OCI-LY3 (cell line): ENCODE measurements at regions not wholly inside any gene's neighbourhood (a gene's known extent, or its start where the extent isn't known, plus 50 kb on each side); places are given as distances from the start of the nearest gene placed in this dataset.

ENCODE experiments used
- H2AFZ ChIP-seq: fragments of 200-600, 300-600 bp; shearing (Covaris generic); 2 replicates; pipeline ENCODE4 v1.6.0; 2014; ENCODE audit warnings: antibody characterized with exemption, low read depth, low read length
- H3K27ac ChIP-seq: fragments of 200-600, 300-600 bp; sonication (generic); 2 replicates; pipeline ENCODE4 v1.5.1; 2014; ENCODE audit warnings: mild to moderate bottlenecking, low read length, moderate library complexity, mixed read lengths
- H3K27me3 ChIP-seq: fragments of 200-600, 300-600 bp; sonication (generic); 2 replicates; pipeline ENCODE4 v1.6.1; 2014; ENCODE audit warnings: low read depth, low read length, mixed read lengths
- H3K36me3 ChIP-seq: fragments of 200-600, 300-600 bp; sonication (generic); replicated peaks from 2 replicates; pipeline ENCODE3; 2014; ENCODE audit warnings: low read depth, low read length, mixed read lengths
- H3K4me1 ChIP-seq: fragments of 300-600, 200-600 bp; sonication (generic); 2 replicates; pipeline ENCODE4 v1.6.1; 2014; ENCODE audit warnings: low read length, mixed read lengths
- H3K4me2 ChIP-seq: fragments of 200-600, 300-600 bp; sonication (generic); 2 replicates; pipeline ENCODE4 v1.6.1; 2014; ENCODE audit warnings: low read length, mixed read lengths
- H3K4me3 ChIP-seq: fragments of 300-600, 200-600 bp; sonication (generic); 2 replicates; pipeline ENCODE4 v1.5.1; 2014; ENCODE audit warnings: antibody characterized with exemption, mild to moderate bottlenecking, low read length, moderate library complexity
- H3K79me2 ChIP-seq: fragments of 300-600, 200-600 bp; shearing (Covaris generic); 2 replicates; pipeline ENCODE4 v1.6.1; 2014; ENCODE audit warnings: mild to moderate bottlenecking, low read length, mixed read lengths
- H3K9ac ChIP-seq: fragments of 300-600, 200-600 bp; shearing (Covaris generic); 2 replicates; pipeline ENCODE4 v1.6.0; 2014; ENCODE audit warnings: mild to moderate bottlenecking, low read length, moderate library complexity
- H3K9me3 ChIP-seq: fragments of 200-600, 300-600 bp; shearing (Covaris generic); 2 replicates; pipeline ENCODE4 v1.6.1; 2014; ENCODE audit warnings: low read length, mixed read lengths; ENCODE audit not compliant: insufficient read depth
- H4K20me1 ChIP-seq: fragments of 200-600, 300-600 bp; sonication (generic); 2 replicates; pipeline ENCODE4 v1.6.1; 2016; ENCODE audit warnings: low read length, mixed read lengths; ENCODE audit not compliant: insufficient read depth
- EZH2phosphoT487 ChIP-seq: fragments of 200-600 bp; shearing (Covaris generic); IDR thresholded peaks from 2 replicates; pipeline ENCODE4 v1.6.1; 2018; ENCODE audit warnings: antibody characterized with exemption, mixed run types, low read depth
- TF ChIP-seq, protein P1 (sequence below): fragments of 200-600, 300-600 bp; sonication (generic); IDR thresholded peaks from 2 replicates; pipeline ENCODE4 v1.5.1; 2014; ENCODE audit warnings: antibody characterized with exemption, low read length, low read depth

GRCh38 chr18:44061438-44061837 lies 619.2 kb upstream of the SETBP1 start:
- TF ChIP-seq, protein P1, sequence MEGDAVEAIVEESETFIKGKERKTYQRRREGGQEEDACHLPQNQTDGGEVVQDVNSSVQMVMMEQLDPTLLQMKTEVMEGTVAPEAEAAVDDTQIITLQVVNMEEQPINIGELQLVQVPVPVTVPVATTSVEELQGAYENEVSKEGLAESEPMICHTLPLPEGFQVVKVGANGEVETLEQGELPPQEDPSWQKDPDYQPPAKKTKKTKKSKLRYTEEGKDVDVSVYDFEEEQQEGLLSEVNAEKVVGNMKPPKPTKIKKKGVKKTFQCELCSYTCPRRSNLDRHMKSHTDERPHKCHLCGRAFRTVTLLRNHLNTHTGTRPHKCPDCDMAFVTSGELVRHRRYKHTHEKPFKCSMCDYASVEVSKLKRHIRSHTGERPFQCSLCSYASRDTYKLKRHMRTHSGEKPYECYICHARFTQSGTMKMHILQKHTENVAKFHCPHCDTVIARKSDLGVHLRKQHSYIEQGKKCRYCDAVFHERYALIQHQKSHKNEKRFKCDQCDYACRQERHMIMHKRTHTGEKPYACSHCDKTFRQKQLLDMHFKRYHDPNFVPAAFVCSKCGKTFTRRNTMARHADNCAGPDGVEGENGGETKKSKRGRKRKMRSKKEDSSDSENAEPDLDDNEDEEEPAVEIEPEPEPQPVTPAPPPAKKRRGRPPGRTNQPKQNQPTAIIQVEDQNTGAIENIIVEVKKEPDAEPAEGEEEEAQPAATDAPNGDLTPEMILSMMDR, result no peak
- TF ChIP-seq EZH2phosphoT487, result no peak
- Histone ChIP-seq H3K36me3 (no peaks in the 10 kb centered on the region), H3K79me2 (no peaks in the 10 kb centered on the region), H3K4me2 (no peak overlapping the region), H3K9ac (no peak overlapping the region), H3K4me1 (peaks cover 8% of the 10 kb centered on the region), H2AFZ (no peak overlapping the region), H4K20me1 (no peaks in the 10 kb centered on the region), H3K9me3 (no peaks in the 10 kb centered on the region), H3K27me3 (no peaks in the 10 kb centered on the region), H3K4me3 (no peak overlapping the region), H3K27ac (no peak overlapping the region)

- no peak overlapping the region for H3K27ac ChIP-seq
- H3K4me3 ChIP-seq, result no peak overlapping the region
- H4K20me1 ChIP-seq, result no peaks in the 10 kb centered on the region
- H3K9ac ChIP-seq, result no peak overlapping the region
- H3K9me3 ChIP-seq, result no peaks in the 10 kb centered on the region
- no peaks in the 10 kb centered on the region for H3K36me3 ChIP-seq
- no peak for TF ChIP-seq EZH2phosphoT487
- TF ChIP-seq, protein P1, result no peak
- peaks cover 8% of the 10 kb centered on the region for H3K4me1 ChIP-seq
- no peaks in the 10 kb centered on the region for H3K27me3 ChIP-seq
- no peak overlapping the region for H2AFZ ChIP-seq
- H3K4me2 ChIP-seq, result no peak overlapping the region
- H3K79me2 ChIP-seq, result no peaks in the 10 kb centered on the region
Observed at GRCh38 chr18:44062345-44062744, 618.3 kb upstream of the SETBP1 start.

DNA sequence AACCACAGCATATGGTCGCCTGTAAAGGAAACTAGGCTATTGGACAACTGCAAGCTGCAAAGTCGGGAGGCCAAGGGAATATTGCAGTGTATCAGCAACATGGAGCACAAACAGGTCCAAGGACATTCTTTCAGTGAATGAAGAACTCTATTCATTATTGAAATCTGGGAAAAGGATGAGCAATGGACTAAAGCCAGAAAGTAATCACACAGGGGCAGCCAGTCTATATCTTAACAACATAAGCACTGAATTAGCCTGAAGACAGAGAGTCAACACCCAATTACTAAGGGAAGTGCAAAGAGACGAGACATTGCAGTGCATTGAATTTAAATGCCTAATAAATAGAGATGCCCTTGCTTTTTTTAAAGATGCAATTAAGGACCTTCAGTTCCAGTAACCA lies 615.5 kb upstream of the SETBP1 start:
- H3K36me3 ChIP-seq, result no peaks in the 10 kb centered on the region
- H3K4me3 ChIP-seq, result no peak overlapping the region
- H3K9me3 ChIP-seq, result no peaks in the 10 kb centered on the region
- H3K79me2 ChIP-seq, result no peaks in the 10 kb centered on the region
- H3K27ac ChIP-seq, result no peak overlapping the region
- no peak overlapping the region for H3K9ac ChIP-seq
- no peaks in the 10 kb centered on the region for H3K27me3 ChIP-seq
- H2AFZ ChIP-seq, result no peak overlapping the region
- H4K20me1 ChIP-seq, result no peaks in the 10 kb centered on the region
- TF ChIP-seq EZH2phosphoT487, result no peak
- TF ChIP-seq, protein P1, result no peak
- H3K4me1 ChIP-seq, result peaks cover 8% of the 10 kb centered on the region
- no peak overlapping the region for H3K4me2 ChIP-seq

- H2AFZ ChIP-seq, result no peak overlapping the region
- no peak overlapping the region for H3K9ac ChIP-seq
- no peak overlapping the region for H3K4me3 ChIP-seq
- H3K4me1 ChIP-seq, result peaks cover 16% of the 10 kb centered on the region
- H3K4me2 ChIP-seq, result no peak overlapping the region
- no peaks in the 10 kb centered on the region for H3K79me2 ChIP-seq
- H3K27me3 ChIP-seq, result no peaks in the 10 kb centered on the region
- H3K9me3 ChIP-seq, result no peaks in the 10 kb centered on the region
- no peak for TF ChIP-seq EZH2phosphoT487
- TF ChIP-seq, protein P1, result no peak
- no peak overlapping the region for H3K27ac ChIP-seq
- no peaks in the 10 kb centered on the region for H3K36me3 ChIP-seq
- H4K20me1 ChIP-seq, result no peaks in the 10 kb centered on the region
Observed at GRCh38 chr18:44066541-44066940, 614.1 kb upstream of the SETBP1 start.
